HG03103 (cell line): ENCODE measurements at regions not wholly inside any gene's neighbourhood (a gene's known extent, or its start where the extent isn't known, plus 50 kb on each side); places are given as distances from the start of the nearest gene placed in this dataset.

Experiments used
- ATAC-seq: cut with Tn5 transposase; IDR thresholded peaks from one replicate; pipeline ENCODE4 v1.9.1; 2021; ENCODE audit warnings: low read depth; ENCODE audit not compliant: unreplicated experiment

DNA sequence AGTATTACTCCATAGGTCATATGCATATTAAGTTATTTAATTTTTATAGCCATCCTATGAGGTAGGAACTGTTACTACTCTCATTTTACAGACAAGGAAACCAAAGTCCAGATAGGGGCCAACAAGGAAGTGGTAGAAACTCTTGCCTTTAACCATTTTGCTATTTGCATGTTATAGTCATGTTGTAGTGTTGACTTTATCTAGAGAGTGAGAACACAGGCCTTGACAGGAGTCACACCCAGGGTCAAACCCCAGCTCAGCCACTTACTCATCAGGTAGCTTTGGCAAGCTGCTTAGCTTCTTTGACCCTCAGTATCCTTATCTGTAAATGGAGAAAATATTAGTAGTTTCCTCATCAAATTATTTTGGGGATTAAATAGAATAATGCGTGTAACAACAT is 156.2 kb downstream of the CAND1 start:
- ATAC-seq: no peak

GRCh38 chr12:67426067-67426466 is 156.9 kb downstream of the CAND1 start:
- no peak for ATAC-seq

DNA sequence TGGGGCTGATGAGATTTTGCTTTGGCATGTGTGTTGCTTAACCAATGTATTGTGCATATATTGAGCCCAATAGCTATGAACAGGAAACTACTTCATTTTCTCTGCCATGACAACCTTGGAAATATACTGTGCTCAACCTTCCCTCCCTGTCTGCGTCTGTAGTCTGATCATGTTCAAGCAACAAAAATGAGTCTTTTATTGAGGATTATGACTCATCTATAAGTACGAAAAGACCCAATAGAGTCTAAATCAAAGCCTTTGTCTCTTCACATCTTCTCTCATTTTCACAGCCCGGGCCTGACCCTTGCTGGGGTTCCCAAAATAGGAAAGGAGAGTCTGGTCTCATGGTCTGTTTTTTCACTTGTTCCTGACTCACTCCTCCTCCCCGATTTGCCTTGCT is 158.2 kb downstream of the CAND1 start:
- ATAC-seq: no peak

DNA sequence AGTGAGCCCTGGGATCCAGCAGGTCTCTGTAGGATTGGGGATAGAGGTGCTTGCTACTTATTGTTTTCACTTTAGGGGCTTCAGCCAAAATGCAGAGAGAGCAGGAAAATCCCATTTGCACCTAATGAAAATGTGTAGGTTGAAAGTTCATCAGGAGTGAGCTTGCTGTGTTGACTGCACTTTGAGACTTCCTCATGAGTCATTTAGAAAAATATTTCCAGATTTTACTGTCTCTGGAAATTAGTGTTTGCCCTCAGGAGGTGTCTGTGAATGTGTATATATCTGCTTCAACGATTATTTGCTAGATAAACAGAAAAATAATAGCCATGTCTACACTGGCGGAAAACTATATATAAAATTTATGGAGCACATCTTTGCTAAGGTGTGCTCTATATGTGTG is 159.3 kb downstream of the CAND1 start:
- no peak for ATAC-seq

DNA sequence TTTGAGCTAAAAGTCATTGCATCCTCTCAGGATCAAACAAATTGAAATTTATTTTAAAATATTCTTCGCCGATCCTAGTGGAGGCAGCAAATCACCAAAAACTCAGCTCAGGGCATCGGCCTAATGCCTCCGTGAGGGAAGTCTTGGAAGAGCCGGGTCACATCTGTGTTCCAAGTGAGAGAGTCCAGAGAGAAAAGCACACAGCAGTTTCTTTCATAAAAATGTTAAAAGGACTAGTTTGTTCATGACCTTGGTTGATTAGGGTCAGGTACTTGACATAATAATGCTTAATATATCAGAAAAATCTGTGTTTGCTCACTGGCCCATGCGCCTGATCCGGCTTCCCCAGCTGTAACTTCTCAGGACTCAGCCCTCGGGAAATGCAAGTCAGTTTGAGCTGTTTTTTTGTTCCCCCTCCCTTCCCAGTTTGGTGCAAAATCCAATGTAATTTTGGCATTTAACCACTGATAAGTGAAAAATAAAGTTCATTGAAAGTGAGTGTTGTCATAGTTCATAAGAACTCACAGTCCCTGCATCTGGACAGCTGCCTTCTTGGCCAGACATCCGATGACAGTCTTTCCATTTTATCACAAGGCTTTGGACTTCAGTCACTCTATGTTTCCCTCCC is 161.7 kb downstream of the CAND1 start:
- ATAC-seq: no peak

DNA sequence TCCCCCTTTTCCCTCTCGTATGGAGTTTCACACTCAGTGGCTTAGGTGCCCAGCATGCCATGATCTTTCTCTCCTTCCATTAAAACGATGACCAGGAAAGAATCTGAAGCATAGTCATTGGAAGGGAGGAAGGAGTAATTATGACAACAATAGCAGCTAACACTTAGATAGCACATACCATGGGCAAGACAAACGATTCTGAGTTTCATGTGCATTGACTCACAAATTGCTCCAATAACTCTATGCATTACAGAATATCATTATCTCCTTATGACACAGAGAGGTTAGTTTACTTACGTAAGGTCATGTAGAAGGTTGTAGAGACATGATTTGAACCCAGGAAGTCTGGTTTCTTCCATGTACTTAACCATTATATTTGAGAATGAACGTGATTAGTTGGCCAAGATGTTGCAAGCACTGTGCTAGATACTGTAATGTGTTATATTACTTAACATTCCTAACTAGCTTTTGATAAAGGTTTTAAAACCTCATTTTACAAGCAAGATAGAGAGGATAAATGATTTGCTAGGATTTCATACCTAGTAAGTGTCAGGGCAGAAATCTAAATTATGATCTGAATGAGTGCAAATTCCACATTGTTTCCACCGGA is 162.4 kb downstream of the CAND1 start:
- no peak for ATAC-seq

- ATAC-seq: peak; percentile 91
Observed at GRCh38 chr12:67433385-67434175, 164.4 kb downstream of the CAND1 start.

- no peak for ATAC-seq
Observed at GRCh38 chr12:67434671-67435370, 165.7 kb downstream of the CAND1 start.

DNA sequence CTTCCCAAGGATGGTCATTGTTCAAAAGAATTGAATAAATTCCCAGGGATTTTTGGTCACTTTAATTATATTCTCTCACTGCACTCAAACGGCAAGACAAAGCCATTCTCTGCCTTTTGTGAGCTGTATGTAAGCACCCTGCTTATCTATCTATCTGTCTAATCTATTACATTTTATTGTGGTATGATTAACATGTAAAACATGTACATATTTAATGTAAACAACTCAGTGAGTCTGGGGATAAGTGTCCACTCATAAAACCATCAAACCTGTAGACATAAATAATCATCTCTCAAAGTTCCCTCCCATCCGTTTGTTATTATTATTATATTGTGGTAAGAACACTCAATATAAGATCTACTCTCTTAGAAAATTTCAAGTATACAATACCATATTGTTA is 167.1 kb downstream of the CAND1 start:
- ATAC-seq: no peak

- ATAC-seq: no peak
Observed at GRCh38 chr12:67437011-67437410, 167.9 kb downstream of the CAND1 start.

- no peak for ATAC-seq
Observed at GRCh38 chr12:67439611-67440010, 170.5 kb downstream of the CAND1 start.

GRCh38 chr12:67441736-67442346 is 172.7 kb downstream of the CAND1 start:
- ATAC-seq: peak; percentile 90

GRCh38 chr12:67442347-67442841 is 173.2 kb downstream of the CAND1 start:
- no peak for ATAC-seq

DNA sequence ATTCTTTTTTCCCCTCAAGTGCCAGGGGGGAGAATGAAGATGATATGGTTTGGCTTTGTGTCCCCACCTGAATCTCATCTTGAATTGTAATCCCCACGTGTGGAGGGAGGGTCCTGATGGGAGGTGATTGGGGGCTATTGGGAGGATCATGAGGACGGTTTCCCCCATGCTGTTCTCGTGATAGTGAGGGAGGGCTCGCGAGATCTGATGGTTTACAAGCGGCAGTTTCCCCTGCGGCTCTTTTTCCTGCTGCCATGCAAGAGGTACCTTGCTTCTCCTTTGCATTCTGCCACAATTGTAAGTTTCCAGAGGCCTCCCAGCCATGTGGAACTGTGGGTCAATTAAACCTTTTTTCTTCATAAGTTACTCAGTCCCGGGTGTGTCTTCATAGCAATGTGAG is 173.7 kb downstream of the CAND1 start:
- no peak for ATAC-seq

- ATAC-seq: no peak
Observed at GRCh38 chr12:67444542-67444941, 175.4 kb downstream of the CAND1 start.

- no peak for ATAC-seq
Observed at GRCh38 chr12:67446716-67447115, 177.6 kb downstream of the CAND1 start.

DNA sequence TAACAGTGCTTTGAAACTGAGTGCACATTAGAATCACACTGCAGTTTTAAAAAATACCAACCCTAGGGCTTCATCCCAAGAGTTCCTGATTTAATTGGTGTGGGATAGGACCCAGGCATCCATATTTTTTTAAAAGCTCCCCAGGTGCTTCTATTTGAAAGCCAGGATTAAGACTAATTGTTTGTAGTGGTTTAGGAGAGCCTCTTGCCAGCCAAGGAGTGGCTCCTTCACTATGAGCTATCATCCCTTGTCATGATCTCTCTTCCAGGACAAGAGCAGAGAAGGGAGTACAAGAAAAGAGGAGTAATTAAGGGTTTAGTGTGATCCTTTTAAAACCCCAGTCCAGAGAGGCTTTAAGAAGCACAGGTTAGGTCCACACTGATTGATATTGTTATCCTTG is 178.0 kb downstream of the CAND1 start:
- no peak for ATAC-seq

DNA sequence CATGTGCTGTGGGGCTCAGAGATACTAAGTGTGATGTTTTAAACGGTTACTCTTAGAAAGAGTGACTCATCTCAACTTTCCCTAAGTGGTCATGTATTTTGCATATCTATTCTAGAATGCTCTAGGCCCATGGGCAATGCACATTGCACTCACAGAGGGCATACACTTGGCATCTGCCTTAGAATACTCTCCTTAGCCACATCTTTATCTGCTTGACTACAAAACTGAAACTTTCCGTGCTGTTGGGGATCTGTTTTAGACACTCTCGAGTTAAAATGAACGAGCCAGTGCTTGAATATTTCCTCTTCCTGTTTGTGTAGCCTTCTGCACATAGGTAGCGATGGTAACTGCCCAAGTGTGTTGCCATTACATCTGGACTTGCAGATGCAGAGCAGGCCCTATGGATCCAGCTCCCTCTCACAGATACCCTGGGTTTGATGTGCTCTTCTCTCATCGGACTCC is 180.5 kb downstream of the CAND1 start:
- peak; percentile 66 for ATAC-seq

- no peak for ATAC-seq
Observed at GRCh38 chr12:67450441-67450840, 181.3 kb downstream of the CAND1 start.

DNA sequence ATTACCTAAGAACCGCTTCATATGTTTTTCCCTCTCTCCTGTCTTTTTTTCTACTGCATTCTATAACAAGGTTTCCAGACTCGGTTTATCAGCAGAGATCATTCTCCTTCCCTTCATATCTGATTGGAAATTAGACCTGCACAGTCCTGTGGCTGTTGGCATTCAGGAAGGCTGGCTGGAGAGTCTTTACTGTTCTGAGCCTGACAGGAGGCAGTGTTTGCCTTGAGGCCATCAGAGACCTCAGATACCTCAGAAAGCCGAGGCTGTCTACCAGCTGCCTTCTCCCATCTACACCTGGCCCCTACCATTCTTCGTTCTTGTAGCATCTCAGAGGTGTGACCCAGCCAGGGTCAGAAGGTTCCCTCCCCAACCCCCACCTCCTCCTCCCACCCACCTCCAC is 182.0 kb downstream of the CAND1 start:
- no peak for ATAC-seq
